H9 (cell line): ENCODE measurements at regions not wholly inside any gene's neighbourhood (a gene's known extent, or its start where the extent isn't known, plus 50 kb on each side); places are given as distances from the start of the nearest gene placed in this dataset.

Source experiments
- DNase-seq: peaks from one replicate; pipeline ENCODE4 v3.0.0-alpha.2; 2017
- H2AFZ ChIP-seq: one replicate; pipeline ENCODE4 v1.6.1; 2013; ENCODE audit warnings: mild to moderate bottlenecking, low read length, control low read depth, moderate library complexity
- H2AK5ac ChIP-seq: 2 replicates; pipeline ENCODE4 v1.6.1; 2013; ENCODE audit warnings: low read length, control low read depth, mixed read lengths; ENCODE audit not compliant: insufficient read length
- H2BK120ac ChIP-seq: one replicate; pipeline ENCODE4 v1.6.1; 2013; ENCODE audit warnings: low read depth, mild to moderate bottlenecking, low read length, control low read depth, inconsistent platforms; ENCODE audit not compliant: poor library complexity, severe bottlenecking
- H2BK12ac ChIP-seq: 2 replicates; pipeline ENCODE4 v1.6.1; 2013; ENCODE audit warnings: low read length, control low read depth, mixed read lengths, low read depth; ENCODE audit not compliant: insufficient read length
- H2BK15ac ChIP-seq: 2 replicates; pipeline ENCODE4 v1.6.1; 2013; ENCODE audit warnings: low read depth, low read length, control low read depth
- H2BK20ac ChIP-seq: one replicate; pipeline ENCODE4 v1.6.1; 2013; ENCODE audit warnings: low read depth, mild to moderate bottlenecking, low read length, control low read depth, inconsistent platforms; ENCODE audit not compliant: poor library complexity, severe bottlenecking
- H2BK5ac ChIP-seq: 2 replicates; pipeline ENCODE4 v1.6.1; 2013; ENCODE audit warnings: low read length, control low read depth, mixed read lengths; ENCODE audit not compliant: insufficient read length
- H3K14ac ChIP-seq: 2 replicates; pipeline ENCODE4 v1.6.1; 2013; ENCODE audit warnings: low read length, control low read depth; ENCODE audit not compliant: insufficient read depth
- H3K18ac ChIP-seq: 2 replicates; pipeline ENCODE4 v1.6.1; 2013; ENCODE audit warnings: low read depth, mild to moderate bottlenecking, mixed read lengths, low read length, control low read depth; ENCODE audit not compliant: insufficient read length
- H3K23ac ChIP-seq: 2 replicates; pipeline ENCODE4 v1.6.1; 2013; ENCODE audit warnings: low read length, control low read depth, mixed read lengths, low read depth; ENCODE audit not compliant: insufficient read length
- H3K23me2 ChIP-seq: 2 replicates; pipeline ENCODE4 v1.6.1; 2013; ENCODE audit warnings: low read depth, mild to moderate bottlenecking, mixed read lengths, low read length, control low read depth; ENCODE audit not compliant: insufficient read length, poor library complexity, severe bottlenecking
- H3K27ac ChIP-seq: 2 replicates; pipeline ENCODE4 v1.5.1; 2013; ENCODE audit warnings: low read length, control low read depth, mixed read lengths, low read depth; ENCODE audit not compliant: insufficient read length
- H3K27me3 ChIP-seq: 2 replicates; pipeline ENCODE4 v1.6.1; 2013; ENCODE audit warnings: low read length, control low read depth, inconsistent platforms; ENCODE audit not compliant: insufficient read depth
- H3K4ac ChIP-seq: 2 replicates; pipeline ENCODE4 v1.6.1; 2013; ENCODE audit warnings: low read depth, mild to moderate bottlenecking, control low read depth, inconsistent platforms, low read length, moderate library complexity
- H3K4me1 ChIP-seq: 2 replicates; pipeline ENCODE4 v1.6.1; 2013; ENCODE audit warnings: low read length, control low read depth, inconsistent platforms; ENCODE audit not compliant: insufficient read depth
- H3K4me2 ChIP-seq: 2 replicates; pipeline ENCODE4 v1.6.1; 2013; ENCODE audit warnings: low read length, control low read depth, mixed read lengths; ENCODE audit not compliant: insufficient read length, insufficient read depth
- H3K56ac ChIP-seq: 2 replicates; pipeline ENCODE4 v1.6.1; 2013; ENCODE audit warnings: low read depth, mild to moderate bottlenecking, mixed read lengths, low read length, control low read depth; ENCODE audit not compliant: insufficient read length
- H3K79me1 ChIP-seq: 2 replicates; pipeline ENCODE4 v1.6.1; 2013; ENCODE audit warnings: low read depth, mild to moderate bottlenecking, moderate library complexity, low read length, control low read depth, inconsistent platforms; ENCODE audit not compliant: insufficient read depth, poor library complexity, severe bottlenecking
- H3K79me2 ChIP-seq: 2 replicates; pipeline ENCODE4 v1.6.1; 2013; ENCODE audit warnings: low read length, control low read depth, inconsistent platforms; ENCODE audit not compliant: insufficient read depth
- H3K9ac ChIP-seq: 2 replicates; pipeline ENCODE4 v1.6.1; 2013; ENCODE audit warnings: low read length, control low read depth, mixed read lengths; ENCODE audit not compliant: insufficient read length; ENCODE audit errors: extremely low read depth
- H3K9me3 ChIP-seq: one replicate; pipeline ENCODE4 v1.6.1; 2013; ENCODE audit warnings: low read depth, low read length, inconsistent platforms; ENCODE audit not compliant: control insufficient read depth
- H3T11ph ChIP-seq: one replicate; pipeline ENCODE4 v1.6.1; 2013; ENCODE audit warnings: mild to moderate bottlenecking, low read length, control low read depth, inconsistent platforms
- H4K20me1 ChIP-seq: one replicate; pipeline ENCODE4 v1.6.1; 2013; ENCODE audit not compliant: control insufficient read depth, insufficient read length, insufficient read depth
- H4K5ac ChIP-seq: 2 replicates; pipeline ENCODE4 v1.6.1; 2013; ENCODE audit warnings: low read depth, mild to moderate bottlenecking, mixed read lengths, low read length, control low read depth; ENCODE audit not compliant: insufficient read length
- H4K8ac ChIP-seq: replicated peaks from 2 replicates; pipeline ENCODE4 v1.6.1; 2013; ENCODE audit warnings: low read length, control low read depth, mixed read lengths, low read depth; ENCODE audit not compliant: insufficient read length
- H4K91ac ChIP-seq: 2 replicates; pipeline ENCODE4 v1.6.1; 2013; ENCODE audit warnings: low read depth, mild to moderate bottlenecking, moderate library complexity, mixed read lengths, low read length, control low read depth; ENCODE audit not compliant: insufficient read length
- H3K27ac Mint-ChIP-seq, 3 experiments: 2 replicates in 2 of 3; 3 replicates in 1 of 3; pipeline ENCODE4 v1.8.0; 2020 to 2021; ENCODE audit warnings: mixed read lengths in 3 of 3, mild to moderate bottlenecking in 1 of 3, moderate library complexity in 1 of 3
- H3K27me3 Mint-ChIP-seq: 2 replicates; pipeline ENCODE4 v1.8.0; 2021; ENCODE audit warnings: low read depth, mild to moderate bottlenecking, moderate library complexity, mixed read lengths
- H3K36me3 Mint-ChIP-seq, 3 experiments: 2 replicates in 2 of 3; 3 replicates in 1 of 3; pipeline ENCODE4 v1.8.0; 2020 to 2021; ENCODE audit warnings: low read depth in 3 of 3, mixed read lengths in 3 of 3; ENCODE audit not compliant: insufficient read depth in 1 of 3
- H3K4me1 Mint-ChIP-seq, 2 experiments: 2 replicates each; pipeline ENCODE4 v1.8.0; 2020; ENCODE audit warnings: mixed read lengths in 2 of 2
- H3K4me3 Mint-ChIP-seq, 2 experiments: 2 replicates in 1 of 2; 3 replicates in 1 of 2; pipeline ENCODE4 v1.8.0; 2020 to 2021; ENCODE audit warnings: mild to moderate bottlenecking in 2 of 2, mixed read lengths in 2 of 2, moderate library complexity in 1 of 2
- H3K9me3 Mint-ChIP-seq, 2 experiments: 2 replicates in 1 of 2; 3 replicates in 1 of 2; pipeline ENCODE4 v1.8.0; 2020; ENCODE audit warnings: mild to moderate bottlenecking in 2 of 2, mixed read lengths in 2 of 2, moderate library complexity in 1 of 2
- WGBS: extraction: QIAGEN DNeasy Blood & Tissue Kit; methylation state at CpG from one replicate; pipeline ENCODE4 v1.1.7; 2013; ENCODE audit warnings: missing lambda C conversion rate, low lambda C conversion rate, mixed read lengths; ENCODE audit not compliant: insufficient read length; ENCODE audit errors: extremely low coverage; 5-methylcytosine and 5-hydroxymethylcytosine counted together
- TF ChIP-seq, protein P1 (sequence below): fragments of 200-600 bp; sonication (generic); conservative IDR thresholded peaks from 3 replicates; pipeline ENCODE4 v1.8.0; 2021; ENCODE audit warnings: antibody characterized with exemption, mild to moderate bottlenecking

DNA sequence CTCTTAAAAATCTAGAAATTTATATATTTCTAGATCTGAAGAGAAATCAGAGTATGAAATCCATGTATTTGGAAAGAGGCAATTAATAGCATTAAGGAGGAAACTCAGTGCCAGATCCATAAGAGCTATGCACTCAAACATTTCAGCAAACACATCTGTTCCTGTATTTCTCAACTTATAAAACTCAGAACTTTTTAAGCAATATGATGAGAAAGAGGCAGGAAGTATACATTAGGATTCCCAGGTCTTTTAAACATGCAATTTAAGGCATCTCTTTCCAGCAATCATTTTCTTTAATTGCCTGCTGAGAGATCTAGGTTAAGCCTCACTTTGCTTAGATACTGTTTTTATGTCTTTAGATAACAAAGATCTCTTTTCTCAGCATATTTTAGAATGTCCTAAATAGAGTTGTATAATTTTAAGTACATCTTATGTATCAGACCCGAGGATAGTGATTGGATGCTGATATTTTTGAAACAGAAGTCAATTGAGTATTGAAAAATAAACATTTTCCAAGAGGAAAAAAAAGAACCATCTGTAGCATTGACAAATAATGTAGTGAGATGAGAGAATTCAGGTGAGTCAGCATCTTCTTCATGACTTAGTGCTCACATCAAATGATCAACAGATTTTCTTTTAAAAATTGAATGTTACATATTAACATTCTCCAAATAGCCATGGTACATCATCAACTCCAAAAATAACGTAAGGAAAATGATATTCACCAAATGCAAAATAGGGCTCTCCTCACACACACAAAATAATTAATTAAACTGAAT is 461.4 kb upstream of the NOX3 start:
- Histone ChIP-seq H3K9me3 (no peaks in the 10 kb centered on the region), H3K27ac (no peak overlapping the region), H3K9ac (no peak overlapping the region), H3K23ac (no peak overlapping the region), H3K4me1 (no peaks in the 10 kb centered on the region), H4K5ac (no peak overlapping the region), H2BK20ac (no peak overlapping the region), H4K20me1 (no peaks in the 10 kb centered on the region), H3K18ac (no peak overlapping the region), H2BK120ac (no peak overlapping the region), H3T11ph (no peak overlapping the region), H3K27me3 (no peaks in the 10 kb centered on the region), H2AFZ (no peak overlapping the region), H4K91ac (no peak overlapping the region), H3K23me2 (no peaks in the 10 kb centered on the region), H3K56ac (no peak overlapping the region), H3K4me2 (no peak overlapping the region), H4K8ac (no peak overlapping the region), H2BK5ac (no peak overlapping the region), H3K79me1 (no peaks in the 10 kb centered on the region), H3K4ac (no peak overlapping the region), H2AK5ac (no peak overlapping the region), H2BK15ac (no peak overlapping the region), H2BK12ac (no peak overlapping the region), H3K79me2 (no peaks in the 10 kb centered on the region), H3K14ac (no peak overlapping the region)
- Mint-ChIP-seq H3K4me1 (no peaks in the 10 kb centered on the region), H3K27me3 (no peaks in the 10 kb centered on the region), H3K9me3 (no peaks in the 10 kb centered on the region), H3K27ac (no peak overlapping the region), H3K4me3 (no peak overlapping the region), H3K36me3 (no peaks in the 10 kb centered on the region)
- WGBS, result no CpG with 5 or more reads among the region's 2 CpGs
- TF ChIP-seq, protein P1, sequence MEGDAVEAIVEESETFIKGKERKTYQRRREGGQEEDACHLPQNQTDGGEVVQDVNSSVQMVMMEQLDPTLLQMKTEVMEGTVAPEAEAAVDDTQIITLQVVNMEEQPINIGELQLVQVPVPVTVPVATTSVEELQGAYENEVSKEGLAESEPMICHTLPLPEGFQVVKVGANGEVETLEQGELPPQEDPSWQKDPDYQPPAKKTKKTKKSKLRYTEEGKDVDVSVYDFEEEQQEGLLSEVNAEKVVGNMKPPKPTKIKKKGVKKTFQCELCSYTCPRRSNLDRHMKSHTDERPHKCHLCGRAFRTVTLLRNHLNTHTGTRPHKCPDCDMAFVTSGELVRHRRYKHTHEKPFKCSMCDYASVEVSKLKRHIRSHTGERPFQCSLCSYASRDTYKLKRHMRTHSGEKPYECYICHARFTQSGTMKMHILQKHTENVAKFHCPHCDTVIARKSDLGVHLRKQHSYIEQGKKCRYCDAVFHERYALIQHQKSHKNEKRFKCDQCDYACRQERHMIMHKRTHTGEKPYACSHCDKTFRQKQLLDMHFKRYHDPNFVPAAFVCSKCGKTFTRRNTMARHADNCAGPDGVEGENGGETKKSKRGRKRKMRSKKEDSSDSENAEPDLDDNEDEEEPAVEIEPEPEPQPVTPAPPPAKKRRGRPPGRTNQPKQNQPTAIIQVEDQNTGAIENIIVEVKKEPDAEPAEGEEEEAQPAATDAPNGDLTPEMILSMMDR, result no peak
- DNase-seq, result no peak
